Activated T-cell treated with anti-CD3 and anti-CD28 coated beads, Interleukin-2, amount 50 U/mL, for 72 hours (primary cell): ENCODE measurements at regions not wholly inside any gene's neighbourhood (a gene's known extent, or its start where the extent isn't known, plus 50 kb on each side); places are given as distances from the start of the nearest gene placed in this dataset.

ENCODE experiments used
- ATAC-seq, 2 donors: fragments of 150-1000 bp; cut with Tn5 transposase; replicated peaks in 1 of 2; 2 replicates each; pipeline ENCODE4 v1.10.0; 2021; ENCODE audit warnings: moderate library complexity in 2 of 2, mild to moderate bottlenecking in 1 of 2
- DNase-seq, 2 donors: peaks; one replicate each; pipeline ENCODE4 v3.0.0; 2021 to 2022; ENCODE audit warnings: mixed read lengths in 1 of 2
- H3K27ac Mint-ChIP-seq: one replicate; pipeline ENCODE4 v1.8.0; 2022; ENCODE audit warnings: mild to moderate bottlenecking, moderate library complexity, mixed read lengths
- H3K27me3 Mint-ChIP-seq: one replicate; pipeline ENCODE4 v1.8.0; 2022; ENCODE audit warnings: low read depth, mixed read lengths
- H3K36me3 Mint-ChIP-seq, 2 donors: one replicate each; pipeline ENCODE4 v1.8.0; 2022; ENCODE audit warnings: mixed read lengths in 2 of 2, mild to moderate bottlenecking in 1 of 2; ENCODE audit not compliant: insufficient read depth in 2 of 2
- H3K4me1 Mint-ChIP-seq: one replicate; pipeline ENCODE4 v1.8.0; 2022; ENCODE audit warnings: low read depth, mixed read lengths
- H3K4me3 Mint-ChIP-seq, 2 donors: one replicate each; pipeline ENCODE4 v1.8.0; 2022; ENCODE audit warnings: mild to moderate bottlenecking in 2 of 2, mixed read lengths in 2 of 2, moderate library complexity in 2 of 2
- H3K9me3 Mint-ChIP-seq, 2 donors: one replicate each; pipeline ENCODE4 v1.8.0; 2022; ENCODE audit warnings: mixed read lengths in 2 of 2

DNA sequence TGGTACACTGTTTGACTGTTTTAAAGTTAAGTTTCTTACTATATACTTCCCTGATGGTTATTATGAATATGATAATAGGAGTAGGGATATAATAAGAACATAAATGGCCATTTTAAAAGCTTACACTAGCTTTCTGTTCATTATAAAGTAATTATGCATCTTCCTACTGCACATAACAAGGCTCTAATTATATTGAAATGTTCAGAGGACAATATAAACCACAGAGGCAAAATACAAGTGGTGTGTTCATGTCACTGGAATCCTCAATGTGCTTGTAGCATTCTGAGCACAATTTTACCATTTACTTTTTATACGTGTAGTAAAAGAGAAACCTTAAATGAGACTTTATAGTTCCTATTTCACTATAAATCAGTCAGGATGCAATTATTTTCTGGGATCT is 268.3 kb downstream of the TMA16 start:
- Mint-ChIP-seq H3K27ac (no peak overlapping the region), H3K36me3 (no peaks in the 10 kb centered on the region), H3K4me1 (no peaks in the 10 kb centered on the region), H3K4me3 (no peak overlapping the region), H3K9me3 (no peaks in the 10 kb centered on the region), H3K27me3 (no peaks in the 10 kb centered on the region)
- no peak for DNase-seq
- no peak for ATAC-seq

DNA sequence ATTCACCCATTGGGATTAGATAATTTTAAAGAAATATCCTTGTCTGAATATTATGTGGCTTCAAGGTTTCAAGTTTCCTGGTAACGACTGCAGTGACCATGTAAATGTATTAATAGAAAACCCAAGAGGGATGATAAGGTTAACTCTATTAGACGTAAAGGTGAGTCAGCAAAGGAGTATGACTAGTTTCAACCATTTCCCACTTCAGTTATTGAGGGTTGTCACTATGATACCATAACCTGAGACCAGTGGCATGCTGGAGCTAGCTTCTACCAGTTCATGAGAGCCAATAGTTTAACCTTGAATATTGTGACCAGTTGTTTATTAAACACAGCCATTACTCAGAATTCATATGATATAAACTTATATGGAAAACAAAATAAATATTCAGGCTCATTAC is 270.1 kb downstream of the TMA16 start:
- H3K4me1 Mint-ChIP-seq, result no peaks in the 10 kb centered on the region
- no peak for DNase-seq
- no peaks in the 10 kb centered on the region for H3K27me3 Mint-ChIP-seq
- ATAC-seq, result no peak
- no peak overlapping the region for H3K27ac Mint-ChIP-seq
- H3K4me3 Mint-ChIP-seq, result no peak overlapping the region
- no peaks in the 10 kb centered on the region for H3K9me3 Mint-ChIP-seq
- H3K36me3 Mint-ChIP-seq, result no peaks in the 10 kb centered on the region

DNA sequence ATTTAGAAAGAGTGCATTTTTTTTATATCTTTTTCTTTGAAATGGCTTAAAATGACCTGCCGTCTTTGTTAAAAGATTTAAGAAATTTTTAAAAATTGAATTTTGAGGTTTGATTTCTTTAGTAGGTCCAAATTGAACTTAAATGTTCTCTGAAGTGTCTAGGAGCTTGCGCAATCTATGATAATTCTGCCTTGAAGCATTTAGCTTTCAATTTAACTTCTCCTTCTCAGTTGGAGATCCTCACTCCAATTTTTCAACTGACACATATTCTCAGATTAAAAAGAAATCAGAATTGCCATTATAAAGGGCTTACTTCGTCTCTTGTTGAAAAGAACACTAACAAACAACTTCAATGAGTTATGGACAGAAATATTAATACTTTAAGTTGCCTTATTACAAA is 273.5 kb downstream of the TMA16 start:
- ATAC-seq (no peak), DNase-seq (no peak)
- Mint-ChIP-seq H3K4me1 (no peaks in the 10 kb centered on the region), H3K27ac (no peak overlapping the region), H3K4me3 (no peak overlapping the region), H3K36me3 (no peaks in the 10 kb centered on the region), H3K27me3 (no peaks in the 10 kb centered on the region), H3K9me3 (no peaks in the 10 kb centered on the region)

DNA sequence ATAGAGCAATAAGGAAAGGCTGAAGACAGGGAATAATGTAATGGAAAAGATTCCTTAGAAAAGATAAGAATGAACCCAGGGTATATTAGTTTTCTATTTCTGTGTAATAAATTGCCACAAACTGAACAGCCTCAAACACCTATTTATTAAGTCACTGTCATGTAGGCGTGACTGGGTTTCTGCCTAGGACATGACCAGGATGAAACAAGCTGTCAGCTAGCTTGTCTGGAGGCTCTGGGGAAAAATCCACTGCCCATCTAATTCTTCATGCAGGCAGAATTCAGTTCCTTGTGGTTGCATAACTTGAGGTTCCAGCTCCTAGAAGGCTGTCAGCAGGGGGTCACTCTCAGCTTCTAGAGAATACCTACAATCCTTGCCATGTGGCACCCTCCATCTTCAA is 277.7 kb downstream of the TMA16 start:
- Mint-ChIP-seq H3K9me3 (no peaks in the 10 kb centered on the region), H3K36me3 (no peaks in the 10 kb centered on the region), H3K4me1 (no peaks in the 10 kb centered on the region), H3K4me3 (no peak overlapping the region), H3K27me3 (no peaks in the 10 kb centered on the region), H3K27ac (no peak overlapping the region)
- no peak for DNase-seq
- no peak for ATAC-seq

DNA sequence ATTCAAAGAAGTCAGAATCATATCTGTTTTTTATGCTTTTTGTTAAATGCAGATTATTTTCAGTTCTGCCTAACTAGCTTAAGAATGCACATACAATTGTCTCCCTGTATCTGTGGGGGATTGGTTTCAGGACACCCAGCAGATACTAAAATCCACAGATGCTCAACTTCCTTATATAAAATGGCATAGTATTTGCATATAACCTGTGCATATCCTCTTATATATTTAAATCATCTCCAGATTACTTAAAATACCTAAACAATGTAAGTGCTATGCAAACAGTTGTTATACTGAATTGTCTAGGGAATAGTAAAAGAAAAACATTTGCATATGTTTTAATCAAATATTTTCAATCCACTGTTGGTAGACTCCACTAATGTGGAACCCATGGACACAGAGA is 279.4 kb downstream of the TMA16 start:
- no peak for ATAC-seq
- Mint-ChIP-seq H3K27ac (no peak overlapping the region), H3K4me1 (no peaks in the 10 kb centered on the region), H3K36me3 (no peaks in the 10 kb centered on the region), H3K4me3 (no peak overlapping the region), H3K27me3 (no peaks in the 10 kb centered on the region), H3K9me3 (no peaks in the 10 kb centered on the region)
- DNase-seq, result no peak

DNA sequence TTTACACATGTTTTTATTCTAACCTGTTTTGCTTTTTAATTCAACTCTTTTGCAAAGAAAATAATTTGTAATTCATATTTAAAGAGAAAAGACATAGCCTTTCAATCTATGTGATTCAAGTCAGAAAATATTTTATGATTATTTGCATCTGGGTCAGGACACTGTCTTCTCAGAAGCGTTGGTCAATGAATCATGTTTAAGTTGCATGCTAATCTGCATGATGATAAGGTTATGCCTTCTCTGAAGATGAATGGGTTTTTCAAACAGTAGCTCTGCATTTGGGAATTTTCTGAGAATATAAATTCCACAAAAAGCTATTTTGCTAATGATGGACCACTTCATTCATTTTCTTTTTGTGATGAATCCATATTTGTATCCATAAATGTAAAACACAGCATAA is 282.5 kb downstream of the TMA16 start:
- H3K9me3 Mint-ChIP-seq, result peaks cover 0 to 2% of the 10 kb centered on the region in 2 donors
- no peak for DNase-seq
- no peaks in the 10 kb centered on the region for H3K36me3 Mint-ChIP-seq

DNA sequence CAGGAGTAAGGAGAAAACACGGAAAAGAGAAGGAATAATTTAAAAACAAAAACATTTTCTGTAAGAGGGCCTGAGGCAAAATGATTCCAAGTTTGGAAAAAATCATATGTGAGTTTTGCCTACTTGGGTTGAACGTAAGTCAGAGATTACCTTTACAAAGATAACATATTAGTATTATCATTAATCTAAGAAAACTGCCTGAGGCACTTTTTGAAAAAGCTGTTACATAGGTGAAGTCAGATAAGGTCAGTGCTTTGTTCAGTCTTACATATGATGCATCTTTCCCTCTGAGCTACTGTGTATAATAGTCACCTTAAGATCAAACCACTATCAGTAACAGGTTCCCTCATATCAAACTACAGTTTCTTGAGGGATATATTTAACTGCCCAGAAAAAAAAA is 287.2 kb downstream of the TMA16 start:
- ATAC-seq (no peak), DNase-seq (no peak)
- no peaks in the 10 kb centered on the region for H3K27me3 Mint-ChIP-seq
- H3K27ac Mint-ChIP-seq, result no peak overlapping the region
- no peaks in the 10 kb centered on the region for H3K36me3 Mint-ChIP-seq
- no peaks in the 10 kb centered on the region for H3K4me1 Mint-ChIP-seq
- H3K4me3 Mint-ChIP-seq, result no peak overlapping the region
- H3K9me3 Mint-ChIP-seq, result peaks cover 0 to 2% of the 10 kb centered on the region in 2 donors

More for the DNA sequence above, 282.5 kb downstream of the TMA16 start:
- no peaks in the 10 kb centered on the region for H3K27me3 Mint-ChIP-seq
- H3K4me1 Mint-ChIP-seq, result no peaks in the 10 kb centered on the region
- ATAC-seq, result no peak
- H3K4me3 Mint-ChIP-seq, result no peak overlapping the region
- H3K27ac Mint-ChIP-seq, result no peak overlapping the region

DNA sequence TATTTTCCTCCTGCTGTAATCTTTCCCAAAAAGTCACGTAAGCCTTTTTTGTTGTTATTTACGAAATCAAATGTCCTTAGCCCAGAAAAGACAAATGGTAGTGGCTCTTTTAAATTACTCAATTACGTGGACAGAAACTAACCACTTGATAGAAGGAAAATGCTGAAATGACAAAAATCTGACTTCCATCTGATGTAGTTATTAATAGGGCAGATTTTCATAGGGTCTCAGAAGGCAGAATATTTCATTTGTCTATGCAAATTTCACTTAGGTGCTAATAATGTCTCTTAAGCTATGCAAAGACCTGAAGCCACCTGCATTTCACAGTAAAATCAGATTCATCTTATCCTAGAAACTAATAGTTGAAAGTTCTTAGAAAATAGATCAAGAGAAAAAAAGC is 295.7 kb downstream of the TMA16 start:
- H3K4me1 Mint-ChIP-seq, result no peaks in the 10 kb centered on the region
- ATAC-seq (no peak), DNase-seq (no peak)
- no peaks in the 10 kb centered on the region for H3K36me3 Mint-ChIP-seq
- H3K27ac Mint-ChIP-seq, result no peak overlapping the region
- H3K4me3 Mint-ChIP-seq, result no peak overlapping the region
- H3K9me3 Mint-ChIP-seq, result no peaks in the 10 kb centered on the region
- peaks cover 6% of the 10 kb centered on the region for H3K27me3 Mint-ChIP-seq

DNA sequence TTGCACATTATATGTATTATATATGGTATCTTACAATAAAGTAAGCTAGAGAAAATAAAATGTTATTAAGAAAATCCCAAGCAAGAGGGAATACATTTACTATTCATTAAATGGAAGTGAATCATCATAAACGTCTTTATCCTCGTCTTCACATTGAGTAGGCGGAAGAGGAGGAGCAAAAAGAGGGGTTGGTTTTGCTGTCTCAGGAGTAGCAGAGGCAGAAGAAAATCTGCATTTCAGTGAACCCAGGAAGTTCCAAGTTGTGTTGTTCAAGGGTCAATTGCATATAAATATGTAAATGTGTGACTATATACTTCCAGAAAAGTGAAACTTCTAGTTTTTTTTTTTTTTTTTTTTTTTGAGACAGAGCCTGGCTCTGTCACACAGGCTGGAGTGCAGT is 301.4 kb downstream of the TMA16 start:
- peaks cover 0 to 2% of the 10 kb centered on the region in 2 donors for H3K9me3 Mint-ChIP-seq
- no peak for ATAC-seq
- no peak overlapping the region for H3K4me3 Mint-ChIP-seq
- H3K27ac Mint-ChIP-seq, result no peak overlapping the region
- H3K36me3 Mint-ChIP-seq, result no peaks in the 10 kb centered on the region
- no peak for DNase-seq
- H3K4me1 Mint-ChIP-seq, result no peaks in the 10 kb centered on the region
- H3K27me3 Mint-ChIP-seq, result peaks cover 6% of the 10 kb centered on the region

DNA sequence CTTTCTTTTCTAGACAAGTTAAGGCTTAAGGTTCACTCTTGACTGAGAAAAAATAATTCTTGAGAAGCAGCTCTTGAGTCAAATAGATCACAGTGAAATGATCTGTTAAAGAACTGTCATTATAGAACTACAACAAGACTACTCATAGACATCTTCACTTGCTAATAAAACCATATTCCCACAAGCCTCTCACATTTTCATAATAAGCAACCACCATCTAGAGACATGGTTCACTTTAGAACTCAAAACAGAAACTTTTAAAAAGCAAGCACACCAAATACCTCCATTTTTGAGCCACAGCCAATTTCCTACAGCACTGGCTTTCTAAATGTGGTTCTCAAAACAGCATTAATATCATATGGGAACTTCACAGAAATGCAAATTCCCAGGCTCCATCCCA is 309.5 kb downstream of the TMA16 start:
- no peaks in the 10 kb centered on the region for H3K4me1 Mint-ChIP-seq
- no peak for DNase-seq
- ATAC-seq, result no peak
- no peaks in the 10 kb centered on the region for H3K9me3 Mint-ChIP-seq
- H3K27me3 Mint-ChIP-seq, result no peaks in the 10 kb centered on the region
- no peak overlapping the region for H3K4me3 Mint-ChIP-seq
- no peak overlapping the region for H3K27ac Mint-ChIP-seq
- no peaks in the 10 kb centered on the region for H3K36me3 Mint-ChIP-seq

DNA sequence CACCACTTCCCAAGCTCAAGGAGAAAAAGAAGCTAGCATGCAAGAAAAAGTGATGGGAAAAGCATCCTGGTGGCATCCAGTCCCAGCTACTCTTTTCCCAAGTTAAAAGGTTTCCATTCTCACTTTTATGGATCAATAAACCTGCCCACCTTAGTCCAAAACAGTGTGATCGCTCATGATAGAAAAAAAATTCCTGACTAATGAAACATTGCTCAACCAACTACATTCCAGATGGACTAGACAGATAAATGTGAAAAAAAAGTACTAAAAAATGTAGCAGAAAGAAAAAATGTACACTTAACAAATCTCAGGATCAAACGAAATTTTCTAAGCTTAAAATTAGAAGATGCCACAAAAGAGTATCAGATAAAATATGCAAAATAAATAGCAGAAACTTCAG is 312.2 kb downstream of the TMA16 start:
- H3K9me3 Mint-ChIP-seq, result no peaks in the 10 kb centered on the region
- DNase-seq, result no peak
- H3K4me1 Mint-ChIP-seq, result no peaks in the 10 kb centered on the region
- H3K4me3 Mint-ChIP-seq, result no peak overlapping the region
- no peaks in the 10 kb centered on the region for H3K36me3 Mint-ChIP-seq
- no peak for ATAC-seq
- no peaks in the 10 kb centered on the region for H3K27me3 Mint-ChIP-seq
- H3K27ac Mint-ChIP-seq, result no peak overlapping the region

DNA sequence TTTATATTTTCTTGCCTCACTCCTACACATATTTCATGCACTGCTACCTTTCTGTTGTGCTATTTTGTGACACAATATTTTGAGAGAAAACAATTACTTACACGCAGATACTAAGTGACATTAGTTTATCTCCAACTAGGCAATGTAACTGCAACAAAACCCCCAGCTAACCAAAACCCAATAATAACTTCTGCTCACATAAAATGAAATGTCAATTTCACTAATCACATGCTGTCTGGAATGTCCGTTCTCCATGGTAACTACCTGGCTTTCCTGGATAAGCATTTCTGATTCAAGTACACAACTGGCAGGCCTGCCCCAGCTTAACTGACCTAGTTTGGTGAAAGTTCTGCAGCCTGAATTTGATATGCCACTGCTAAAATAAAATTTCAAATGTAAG is 313.5 kb downstream of the TMA16 start:
- no peaks in the 10 kb centered on the region for H3K36me3 Mint-ChIP-seq
- no peaks in the 10 kb centered on the region for H3K9me3 Mint-ChIP-seq
- H3K27ac Mint-ChIP-seq, result no peak overlapping the region
- H3K27me3 Mint-ChIP-seq, result no peaks in the 10 kb centered on the region
- ATAC-seq (no peak), DNase-seq (no peak)
- no peaks in the 10 kb centered on the region for H3K4me1 Mint-ChIP-seq
- H3K4me3 Mint-ChIP-seq, result no peak overlapping the region

DNA sequence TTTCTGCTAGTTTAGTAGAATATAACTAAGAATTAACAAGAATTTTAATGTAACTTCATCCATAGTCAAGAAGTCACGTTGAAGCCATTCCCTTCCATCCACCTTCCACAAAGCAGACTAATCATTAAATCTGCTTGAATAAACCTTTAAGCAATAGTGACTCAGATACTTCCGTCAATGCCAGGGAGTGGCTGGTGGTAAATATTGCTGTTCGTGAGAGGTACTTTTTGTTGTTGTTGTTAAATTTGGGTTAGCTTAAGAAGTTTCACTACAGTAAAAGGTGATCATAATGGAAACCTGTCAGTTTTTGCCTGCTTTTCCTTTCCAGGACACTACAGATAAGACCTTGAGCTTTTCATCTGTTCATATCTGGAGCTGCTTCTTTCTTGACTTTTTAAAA is 316.3 kb downstream of the TMA16 start:
- Mint-ChIP-seq H3K27ac (no peak overlapping the region), H3K36me3 (no peaks in the 10 kb centered on the region), H3K4me1 (no peaks in the 10 kb centered on the region), H3K4me3 (no peak overlapping the region), H3K9me3 (no peaks in the 10 kb centered on the region), H3K27me3 (no peaks in the 10 kb centered on the region)
- DNase-seq (no peak), ATAC-seq (no peak)

DNA sequence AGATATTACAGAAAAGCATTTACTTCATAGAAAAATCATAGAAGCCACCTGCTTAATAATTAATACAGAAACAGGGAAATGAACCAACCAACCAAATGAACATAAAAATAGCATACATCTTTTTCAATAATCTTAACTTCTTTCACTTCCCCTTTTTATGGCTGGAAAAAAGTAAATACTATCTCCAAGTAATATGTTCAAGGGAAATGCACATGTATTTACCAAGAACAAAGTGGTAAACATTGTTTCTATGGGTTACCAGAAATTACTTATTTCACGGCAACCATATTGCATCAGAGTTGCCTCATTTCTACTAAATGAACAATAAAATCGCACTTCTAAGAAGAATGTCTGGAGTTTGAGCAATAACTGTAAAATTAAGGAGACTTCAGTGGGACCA is 321.3 kb downstream of the TMA16 start:
- H3K9me3 Mint-ChIP-seq, result no peaks in the 10 kb centered on the region
- H3K4me3 Mint-ChIP-seq, result no peak overlapping the region
- no peaks in the 10 kb centered on the region for H3K27me3 Mint-ChIP-seq
- no peaks in the 10 kb centered on the region for H3K36me3 Mint-ChIP-seq
- DNase-seq, result no peak
- ATAC-seq, result no peak
- no peaks in the 10 kb centered on the region for H3K4me1 Mint-ChIP-seq
- H3K27ac Mint-ChIP-seq, result no peak overlapping the region

DNA sequence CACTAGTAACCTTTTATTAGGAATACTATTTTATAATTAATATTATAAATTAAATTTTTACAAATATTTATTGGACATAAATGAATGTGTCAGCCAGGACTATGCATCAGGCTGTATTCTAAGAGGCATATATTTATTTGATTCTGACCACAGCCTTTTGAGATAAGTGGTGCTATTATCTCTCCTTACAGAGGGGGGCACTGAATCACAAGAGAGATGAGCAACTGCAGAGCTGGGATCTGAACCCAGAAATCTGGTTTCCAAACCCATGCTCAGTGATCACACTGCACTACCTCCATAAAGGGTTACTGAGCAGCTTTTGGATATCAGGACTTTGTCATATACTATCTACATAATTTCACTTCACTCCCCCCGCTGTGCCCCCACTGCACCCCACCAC is 322.0 kb downstream of the TMA16 start:
- no peak overlapping the region for H3K27ac Mint-ChIP-seq
- DNase-seq (no peak), ATAC-seq (no peak)
- H3K9me3 Mint-ChIP-seq, result no peaks in the 10 kb centered on the region
- no peaks in the 10 kb centered on the region for H3K27me3 Mint-ChIP-seq
- H3K4me1 Mint-ChIP-seq, result no peaks in the 10 kb centered on the region
- H3K36me3 Mint-ChIP-seq, result no peaks in the 10 kb centered on the region
- no peak overlapping the region for H3K4me3 Mint-ChIP-seq
